ENCODE measurements at regions not wholly inside any gene's neighbourhood (a gene's known extent, or its start where the extent isn't known, plus 50 kb on each side); places are given as distances from the start of the nearest gene placed in this dataset.

- no peaks in the 10 kb centered on the region for H3K27me3 ChIP-seq (replicated peaks; ENCODE audit: control insufficient read depth, insufficient read depth, low read length)
- no peak for DNase-seq (ENCODE audit: extremely low read depth, insufficient read length)
These were observed 1161.2 kb downstream of the ROBO2 start for GRCh38 chr3:78201091-78201490.

DNA sequence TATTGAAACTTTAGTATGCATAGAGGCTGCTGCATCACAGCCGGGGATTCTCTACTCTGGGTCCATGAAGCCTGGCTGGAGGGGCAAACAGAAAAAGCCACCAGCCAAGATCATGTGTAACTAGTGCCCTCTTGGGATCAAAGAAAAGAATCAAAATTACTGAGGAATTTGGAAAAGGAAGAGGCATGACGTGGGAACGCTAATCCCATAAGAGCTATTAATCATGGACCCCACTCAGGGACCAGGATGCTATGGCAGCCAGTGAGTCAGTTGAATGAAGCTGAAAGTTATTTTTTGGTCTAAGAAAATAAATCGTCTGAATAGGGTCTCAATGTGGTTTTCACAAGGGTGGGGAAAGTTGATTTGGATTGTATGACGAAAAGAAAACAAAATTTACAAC, 1165.1 kb downstream of the ROBO2 start:
- TF ChIP-seq, protein P1, sequence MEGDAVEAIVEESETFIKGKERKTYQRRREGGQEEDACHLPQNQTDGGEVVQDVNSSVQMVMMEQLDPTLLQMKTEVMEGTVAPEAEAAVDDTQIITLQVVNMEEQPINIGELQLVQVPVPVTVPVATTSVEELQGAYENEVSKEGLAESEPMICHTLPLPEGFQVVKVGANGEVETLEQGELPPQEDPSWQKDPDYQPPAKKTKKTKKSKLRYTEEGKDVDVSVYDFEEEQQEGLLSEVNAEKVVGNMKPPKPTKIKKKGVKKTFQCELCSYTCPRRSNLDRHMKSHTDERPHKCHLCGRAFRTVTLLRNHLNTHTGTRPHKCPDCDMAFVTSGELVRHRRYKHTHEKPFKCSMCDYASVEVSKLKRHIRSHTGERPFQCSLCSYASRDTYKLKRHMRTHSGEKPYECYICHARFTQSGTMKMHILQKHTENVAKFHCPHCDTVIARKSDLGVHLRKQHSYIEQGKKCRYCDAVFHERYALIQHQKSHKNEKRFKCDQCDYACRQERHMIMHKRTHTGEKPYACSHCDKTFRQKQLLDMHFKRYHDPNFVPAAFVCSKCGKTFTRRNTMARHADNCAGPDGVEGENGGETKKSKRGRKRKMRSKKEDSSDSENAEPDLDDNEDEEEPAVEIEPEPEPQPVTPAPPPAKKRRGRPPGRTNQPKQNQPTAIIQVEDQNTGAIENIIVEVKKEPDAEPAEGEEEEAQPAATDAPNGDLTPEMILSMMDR (IDR thresholded peaks at IDR 0.05; ENCODE audit: insufficient read depth, low read length, poor library complexity, severe bottlenecking), result no peak
- Histone ChIP-seq H3K27me3 (replicated peaks; ENCODE audit: control insufficient read depth, insufficient read depth, low read length) (no peaks in the 10 kb centered on the region), H3K36me3 (ENCODE audit: control insufficient read depth, insufficient read depth, low read length) (no peaks in the 10 kb centered on the region), H3K4me3 (replicated peaks; ENCODE audit: low read depth, low read length) (no peak overlapping the region)
- DNase-seq (ENCODE audit: extremely low read depth, insufficient read length), result no peak

More at GRCh38 chr3:78201091-78201490, 1161.2 kb downstream of the ROBO2 start:
- Histone ChIP-seq H3K4me3 (replicated peaks; ENCODE audit: low read depth, low read length) (no peak overlapping the region), H3K36me3 (ENCODE audit: control insufficient read depth, insufficient read depth, low read length) (no peaks in the 10 kb centered on the region)
- TF ChIP-seq, protein P1 (IDR thresholded peaks at IDR 0.05; ENCODE audit: insufficient read depth, low read length, poor library complexity, severe bottlenecking), result no peak

DNA sequence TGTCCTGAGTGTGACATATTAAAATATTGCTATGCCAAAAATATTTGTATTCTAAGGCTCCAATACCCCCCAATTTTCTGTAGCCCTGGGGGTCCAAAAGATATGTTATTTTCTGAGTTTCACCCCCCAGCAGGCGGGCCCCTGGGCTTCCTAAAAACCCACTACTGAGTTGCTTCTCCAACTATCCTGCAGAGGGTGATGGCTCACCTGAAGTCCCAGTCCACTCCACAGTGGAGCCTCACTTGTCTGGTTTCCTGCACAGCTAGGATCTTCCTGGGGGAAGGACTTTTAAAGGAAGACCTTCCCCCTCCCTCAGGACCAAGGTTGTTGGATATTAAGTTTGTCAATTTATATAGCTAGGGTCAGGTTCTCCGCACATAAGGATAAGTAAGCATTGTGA, 1181.4 kb downstream of the ROBO2 start:
- no peak for DNase-seq (ENCODE audit: extremely low read depth, insufficient read length)
- Histone ChIP-seq H3K4me3 (replicated peaks; ENCODE audit: low read depth, low read length) (no peak overlapping the region), H3K36me3 (ENCODE audit: control insufficient read depth, insufficient read depth, low read length) (no peaks in the 10 kb centered on the region), H3K27me3 (replicated peaks; ENCODE audit: control insufficient read depth, insufficient read depth, low read length) (no peaks in the 10 kb centered on the region)
- TF ChIP-seq, protein P1 (IDR thresholded peaks at IDR 0.05; ENCODE audit: insufficient read depth, low read length, poor library complexity, severe bottlenecking), result no peak

- TF ChIP-seq, protein P1 (IDR thresholded peaks at IDR 0.05; ENCODE audit: insufficient read depth, low read length, poor library complexity, severe bottlenecking), result no peak
These were observed 1181.9 kb downstream of the ROBO2 start for GRCh38 chr3:78221796-78222195.

DNA sequence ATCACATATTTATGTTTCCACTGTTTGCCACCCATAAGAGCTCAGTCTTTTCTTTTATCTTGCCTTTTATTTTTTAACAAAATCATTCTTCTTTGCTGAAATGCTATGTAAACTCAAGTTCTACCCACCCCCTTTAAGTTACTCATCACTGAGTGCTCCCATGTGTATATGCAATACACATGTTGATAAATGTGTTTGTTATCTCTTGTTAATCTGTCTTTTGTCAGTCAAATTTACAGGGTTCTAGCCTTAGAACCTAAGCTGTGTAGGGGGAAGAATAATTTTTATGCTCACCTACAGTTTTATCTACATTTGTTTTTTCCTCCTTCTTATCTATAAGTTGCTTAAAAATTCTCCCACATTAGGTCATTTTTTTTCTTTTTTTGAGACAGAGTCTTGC, 1195.9 kb downstream of the ROBO2 start:
- no peak for DNase-seq (ENCODE audit: extremely low read depth, insufficient read length)
- Histone ChIP-seq H3K27me3 (replicated peaks; ENCODE audit: control insufficient read depth, insufficient read depth, low read length) (no peaks in the 10 kb centered on the region), H3K4me3 (replicated peaks; ENCODE audit: low read depth, low read length) (no peak overlapping the region), H3K36me3 (ENCODE audit: control insufficient read depth, insufficient read depth, low read length) (no peaks in the 10 kb centered on the region)
- TF ChIP-seq, protein P1 (IDR thresholded peaks at IDR 0.05; ENCODE audit: insufficient read depth, low read length, poor library complexity, severe bottlenecking), result no peak

More at GRCh38 chr3:78221796-78222195, 1181.9 kb downstream of the ROBO2 start:
- no peak for DNase-seq (ENCODE audit: extremely low read depth, insufficient read length)
- Histone ChIP-seq H3K36me3 (ENCODE audit: control insufficient read depth, insufficient read depth, low read length) (no peaks in the 10 kb centered on the region), H3K4me3 (replicated peaks; ENCODE audit: low read depth, low read length) (no peak overlapping the region), H3K27me3 (replicated peaks; ENCODE audit: control insufficient read depth, insufficient read depth, low read length) (no peaks in the 10 kb centered on the region)

- TF ChIP-seq, protein P1 (IDR thresholded peaks at IDR 0.05; ENCODE audit: insufficient read depth, low read length, poor library complexity, severe bottlenecking), result no peak
- H3K27me3 ChIP-seq (replicated peaks; ENCODE audit: control insufficient read depth, insufficient read depth, low read length), result no peaks in the 10 kb centered on the region
- no peaks in the 10 kb centered on the region for H3K36me3 ChIP-seq (ENCODE audit: control insufficient read depth, insufficient read depth, low read length)
- H3K4me3 ChIP-seq (replicated peaks; ENCODE audit: low read depth, low read length), result no peak overlapping the region
- no peak for DNase-seq (ENCODE audit: extremely low read depth, insufficient read length)
These were observed 1198.9 kb downstream of the ROBO2 start for GRCh38 chr3:78238811-78239210.

Measured in GM06990 (cell line).